Stimulated activated naive CD4-positive, alpha-beta T cell (primary cell): ENCODE measurements at regions not wholly inside any gene's neighbourhood (a gene's known extent, or its start where the extent isn't known, plus 50 kb on each side); places are given as distances from the start of the nearest gene placed in this dataset.
"Not testable (repeated sequence)": the region's sequence is repeated elsewhere in the genome, so short reads cannot be mapped to it uniquely, and the experiment has no call there.

Source experiments
- DNase-seq, 6 experiments: peaks; one replicate each; lab custom pipeline; 2025; lab: John Stamatoyannopoulos, UW

DNA sequence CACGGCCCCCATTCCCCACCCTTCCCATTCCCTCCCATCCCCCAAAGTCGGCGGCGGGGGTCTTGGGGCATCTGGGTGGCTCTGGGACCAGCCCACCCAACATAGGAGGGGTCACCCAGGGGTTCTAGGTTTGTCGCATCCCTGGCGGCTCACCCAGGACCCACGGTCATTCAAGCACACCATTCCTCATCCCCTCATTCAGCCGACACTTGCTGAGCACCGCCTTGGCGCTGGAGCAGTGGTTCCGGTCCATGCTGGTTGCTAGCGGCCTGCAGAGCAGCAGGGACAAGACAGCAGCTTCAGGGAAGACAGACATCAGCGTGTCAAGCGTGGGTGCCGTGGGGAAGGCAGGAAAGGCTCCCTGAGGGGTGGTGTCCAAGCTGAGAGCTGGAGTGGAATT, 50.5 kb upstream of the OTOS start:
- DNase-seq, result no peak

- DNase-seq, result no peak
These were observed 52.2 kb upstream of the OTOS start for GRCh38 chr2:240192661-240193060.

DNA sequence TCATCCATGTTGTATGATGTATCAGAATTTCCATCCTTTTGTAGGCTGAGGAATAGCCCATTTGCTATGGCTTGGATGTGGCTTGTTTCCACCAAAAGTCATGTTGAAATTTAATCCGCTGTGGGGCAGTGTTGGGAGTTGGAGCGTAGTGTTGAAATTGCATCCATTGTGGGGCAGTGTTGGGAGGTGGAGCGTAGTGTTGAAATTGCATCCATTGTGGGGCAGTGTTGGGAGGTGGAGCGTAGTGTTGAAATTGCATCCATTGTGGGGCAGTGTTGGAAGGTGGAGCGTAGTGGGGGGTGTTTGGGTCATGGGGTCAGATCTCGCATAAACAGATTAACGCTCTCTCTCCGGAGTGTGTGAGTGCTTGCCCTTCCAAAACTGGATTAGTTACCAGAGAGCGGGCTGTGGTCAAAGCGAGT, 53.9 kb upstream of the OTOS start:
- not testable (repeated sequence) for DNase-seq

- DNase-seq, result no peak
These were observed 54.9 kb upstream of the OTOS start for GRCh38 chr2:240195316-240195861.

- no peak for DNase-seq
These were observed 56.4 kb upstream of the OTOS start for GRCh38 chr2:240196716-240197461.

- no peak for DNase-seq
These were observed 57.1 kb upstream of the OTOS start for GRCh38 chr2:240197462-240198139.

- DNase-seq, result no peak
These were observed 57.8 kb upstream of the OTOS start for GRCh38 chr2:240198226-240198625.

DNA sequence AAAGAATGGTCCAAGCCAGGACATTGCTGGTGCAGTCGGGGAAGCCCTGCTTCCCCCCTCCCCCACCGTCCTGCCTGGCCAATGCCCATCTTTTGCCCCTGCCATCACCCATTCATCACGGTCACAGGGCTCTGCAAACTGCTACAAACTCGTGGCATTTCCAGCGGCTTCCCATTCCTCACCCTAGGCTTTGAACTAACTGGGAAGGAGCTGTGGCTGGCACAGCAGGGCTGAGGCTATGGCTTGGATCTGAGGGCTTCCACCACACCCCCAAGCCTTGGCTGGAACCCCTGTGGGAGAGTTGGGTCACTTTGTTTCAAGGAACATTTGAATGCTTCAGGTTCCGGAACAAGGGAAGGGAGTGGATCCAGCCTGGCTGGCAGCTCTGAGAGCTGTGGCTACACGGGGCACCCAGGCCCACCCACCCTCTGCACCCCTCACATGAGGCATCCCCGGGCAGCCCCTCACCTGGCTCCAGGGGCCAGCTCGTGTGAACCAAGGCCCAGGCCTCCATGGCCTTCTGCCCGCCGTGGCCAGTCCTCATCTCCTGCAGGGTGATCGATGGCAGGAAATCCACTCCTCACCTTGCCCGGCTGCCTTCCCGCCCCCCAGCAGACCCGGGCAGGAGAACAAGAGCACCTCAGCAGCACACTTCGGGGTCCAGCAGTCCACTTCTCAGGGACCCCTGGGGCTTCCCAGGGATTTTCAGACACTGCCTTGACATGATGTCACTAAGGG, 58.8 kb upstream of the OTOS start:
- DNase-seq, result no peak

- no peak for DNase-seq
These were observed 60.0 kb upstream of the OTOS start for GRCh38 chr2:240200230-240201051.

GRCh38 chr2:240201866-240202265, 61.4 kb upstream of the OTOS start:
- DNase-seq, result no peak

DNA sequence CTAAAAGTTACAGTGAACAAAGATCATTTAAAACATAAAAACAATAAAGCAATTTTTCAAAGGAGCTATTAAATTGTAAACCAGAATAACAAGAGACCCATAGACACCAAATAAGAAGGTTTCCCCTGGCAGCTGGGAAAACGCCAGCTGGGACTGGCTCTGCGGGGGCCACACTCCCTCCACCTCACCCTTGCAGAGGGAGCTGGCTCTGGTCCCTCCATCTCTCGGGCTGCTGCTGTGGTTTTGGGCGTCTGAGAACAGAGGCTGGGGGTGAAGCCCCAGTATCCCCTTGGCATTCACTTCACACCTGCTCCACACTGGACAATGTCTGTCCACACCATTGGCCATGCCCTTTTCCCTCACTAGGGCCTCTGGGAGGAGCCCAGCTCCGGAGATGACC, 62.1 kb upstream of the OTOS start:
- no peak for DNase-seq

GRCh38 chr2:240203031-240203787, 62.8 kb upstream of the OTOS start:
- DNase-seq, result no peak

GRCh38 chr2:240203788-240204270, 63.4 kb upstream of the OTOS start:
- no peak for DNase-seq

- DNase-seq, result no peak
These were observed 64.2 kb upstream of the OTOS start for GRCh38 chr2:240204431-240205276.

- no peak for DNase-seq
These were observed 64.9 kb upstream of the OTOS start for GRCh38 chr2:240205348-240205747.

DNA sequence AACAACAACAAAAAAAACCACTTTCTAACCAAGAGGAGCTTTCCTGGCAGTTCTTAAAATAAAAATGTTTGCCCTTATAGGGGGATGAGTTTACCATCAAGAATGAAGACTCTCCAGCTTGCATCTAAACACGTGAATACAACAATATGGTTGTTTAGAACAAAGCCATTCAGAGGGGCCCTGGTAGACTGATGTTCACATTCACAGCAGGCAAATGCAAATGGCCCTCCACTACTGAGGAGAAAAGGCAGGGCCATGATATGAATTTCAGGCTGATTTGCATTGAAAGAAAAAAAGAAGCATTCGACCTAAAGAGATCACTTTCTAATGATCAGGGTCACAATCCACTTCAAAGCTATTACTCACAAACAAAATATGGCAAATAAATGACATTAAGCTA, 65.3 kb upstream of the OTOS start:
- no peak for DNase-seq

- no peak for DNase-seq
These were observed 66.2 kb upstream of the OTOS start for GRCh38 chr2:240206630-240207029.

GRCh38 chr2:240207661-240208060, 67.2 kb upstream of the OTOS start:
- DNase-seq, result no peak

DNA sequence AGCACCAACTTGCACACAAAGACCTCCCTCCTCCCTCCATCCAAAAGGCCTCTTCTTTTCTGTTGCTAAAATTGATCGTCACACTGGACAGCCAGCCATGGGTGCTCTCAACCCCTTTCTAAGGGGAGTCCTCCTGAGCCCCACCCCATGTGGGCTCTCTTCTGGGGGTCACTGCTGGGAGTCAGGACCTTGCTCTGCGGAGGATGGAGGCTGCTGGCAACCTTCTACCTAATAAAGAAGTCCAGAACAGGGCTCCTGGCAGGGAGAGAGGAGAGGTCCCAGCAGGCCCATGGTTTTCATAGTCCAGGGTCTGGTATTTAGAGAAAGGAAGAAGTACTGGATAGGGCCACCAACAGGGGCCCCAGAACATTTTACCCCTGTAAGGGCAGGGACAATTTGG, 67.6 kb upstream of the OTOS start:
- no peak for DNase-seq

DNA sequence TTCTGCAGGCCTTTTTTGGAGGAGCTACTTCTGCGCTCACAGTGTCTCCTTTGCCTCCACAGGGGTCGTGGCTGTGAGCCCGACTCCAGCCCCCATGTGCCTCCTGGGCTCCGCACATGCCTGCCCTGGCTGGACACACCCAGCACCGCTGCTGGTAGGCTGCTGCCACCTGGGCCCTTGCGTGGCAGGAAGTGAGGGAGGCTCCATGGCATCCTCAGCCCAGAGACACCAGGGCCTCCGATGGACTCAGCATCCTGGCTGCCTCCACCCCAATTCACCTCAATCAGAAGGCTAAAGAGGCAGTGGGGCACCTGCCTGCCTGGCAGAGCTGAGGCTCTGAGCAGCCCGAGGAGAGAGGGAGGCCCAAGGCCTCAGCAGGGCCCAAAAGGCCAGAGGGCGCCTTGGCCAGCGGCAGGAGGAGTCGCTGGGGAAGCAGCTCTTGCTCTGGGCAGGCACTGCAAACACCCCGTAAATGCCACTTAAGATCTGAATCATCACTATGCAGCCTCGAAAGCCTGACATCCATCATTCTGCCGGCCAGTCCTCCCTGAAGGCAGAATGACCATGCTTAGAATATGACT, 68.3 kb upstream of the OTOS start:
- DNase-seq, result no peak
